GM18502 (cell line): ENCODE measurements at regions not wholly inside any gene's neighbourhood (a gene's known extent, or its start where the extent isn't known, plus 50 kb on each side); places are given as distances from the start of the nearest gene placed in this dataset.

Experiments
- ATAC-seq: cut with Tn5 transposase; IDR thresholded peaks from one replicate; pipeline ENCODE4 v1.9.1; 2021; ENCODE audit warnings: mild to moderate bottlenecking; ENCODE audit not compliant: unreplicated experiment, poor library complexity

- ATAC-seq = no peak
Measured at GRCh38 chr11:31871310-31872075, 60.4 kb upstream of the PAX6 start.

GRCh38 chr11:31870609-31871309 is 59.6 kb upstream of the PAX6 start:
- ATAC-seq = no peak

DNA sequence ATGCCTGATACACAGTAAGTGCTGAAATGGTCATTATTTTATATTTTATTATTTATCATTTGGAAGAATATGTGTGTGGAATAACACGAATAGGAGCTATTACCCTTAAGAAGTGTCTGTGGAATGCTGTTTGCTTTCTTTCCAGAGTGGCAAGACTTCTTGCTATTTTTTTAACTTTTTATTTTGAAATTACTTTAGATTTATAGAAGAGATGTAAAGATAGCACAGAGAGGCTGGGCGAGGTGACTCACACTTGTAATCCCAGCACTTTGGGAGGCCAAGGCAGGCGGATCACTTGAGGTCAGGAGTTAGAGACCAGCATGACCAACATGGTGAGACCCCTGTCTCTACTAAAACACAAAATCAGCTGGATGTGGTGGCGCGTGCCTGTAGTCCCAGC is 58.9 kb upstream of the PAX6 start:
- ATAC-seq = no peak

GRCh38 chr11:31865606-31866300 is 54.6 kb upstream of the PAX6 start:
- no peak for ATAC-seq

DNA sequence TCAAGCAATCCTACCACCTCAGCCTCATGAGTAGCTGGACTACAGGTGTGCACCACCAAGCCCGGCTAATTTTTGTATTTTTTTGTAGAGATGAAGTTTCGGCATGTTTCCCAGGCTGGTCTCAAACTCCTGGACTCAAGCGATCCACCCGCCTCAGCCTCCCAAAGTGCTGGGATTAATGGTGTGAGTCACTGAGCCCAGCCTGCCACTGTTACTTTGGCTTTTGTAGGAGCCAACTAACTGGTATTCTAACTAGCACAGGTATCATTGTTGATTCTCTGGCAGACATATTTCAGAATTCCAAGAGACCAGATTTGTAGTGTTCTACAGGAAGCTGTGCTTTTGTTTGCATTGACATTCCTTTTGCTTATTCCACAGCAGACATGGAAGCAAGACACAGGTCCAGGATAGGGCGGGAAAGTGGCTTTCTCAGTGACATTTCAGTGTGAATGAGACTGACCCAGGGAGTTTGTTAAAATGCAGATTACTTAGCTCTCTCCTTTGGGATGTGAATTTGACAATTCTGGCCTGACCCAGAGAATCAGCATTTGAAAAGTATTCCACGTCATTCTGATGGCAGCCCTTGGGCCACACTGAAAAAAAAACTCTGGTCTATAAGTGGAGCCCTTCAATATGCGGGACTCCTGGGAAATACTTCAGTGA is 52.2 kb upstream of the PAX6 start:
- no peak for ATAC-seq

DNA sequence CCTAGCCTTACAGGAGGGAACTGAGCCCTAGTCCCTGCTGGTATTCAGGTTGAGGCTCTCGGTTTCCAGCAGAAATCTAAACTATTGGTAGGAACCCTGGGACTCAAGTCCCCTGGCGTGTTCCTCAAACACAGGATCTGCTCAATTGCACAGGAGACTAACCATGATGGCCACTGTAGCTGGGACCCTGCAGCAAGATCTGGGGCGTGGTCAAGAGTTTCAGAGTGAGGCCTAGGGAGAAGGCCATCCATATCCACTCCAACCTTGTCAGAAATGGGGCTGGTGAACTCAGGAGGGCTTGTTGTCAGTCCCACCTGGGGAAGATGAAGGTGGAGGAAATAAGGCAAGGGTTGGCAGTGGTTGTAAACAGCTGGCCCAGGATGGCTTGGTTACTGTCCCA is 49.9 kb upstream of the PAX6 start:
- no peak for ATAC-seq
